ENCODE measurements at regions not wholly inside any gene's neighbourhood (a gene's known extent, or its start where the extent isn't known, plus 50 kb on each side); places are given as distances from the start of the nearest gene placed in this dataset.

GRCh38 chr7:31439165-31439564 is 74.7 kb upstream of the ITPRID1 start:
- Histone ChIP-seq H3K36me3 (no peaks in the 10 kb centered on the region), H3K9me3 (no peaks in the 10 kb centered on the region), H3K27me3 (replicated peaks; ENCODE audit: insufficient read depth) (no peaks in the 10 kb centered on the region), H3K4me1 (replicated peaks) (no peaks in the 10 kb centered on the region), H3K27ac (no peak overlapping the region), H3K4me3 (no peak overlapping the region)
- 85% methylated on average over 3 of the region's 3 CpGs for WGBS
- intact Hi-C loops (cut with DNase I), result no loop called here
- DNase-seq (ENCODE audit: low spot score), result no peak
- no peak for TF ChIP-seq POLR2AphosphoS5 (IDR thresholded peaks at IDR 0.05)
- no peak for TF ChIP-seq POLR2A (IDR thresholded peaks at IDR 0.05)
- TF ChIP-seq CTCF (IDR thresholded peaks at IDR 0.05), result no peak

- H3K36me3 ChIP-seq, result no peaks in the 10 kb centered on the region
- TF ChIP-seq CTCF (IDR thresholded peaks at IDR 0.05) (no peak), POLR2AphosphoS5 (IDR thresholded peaks at IDR 0.05) (no peak), POLR2A (IDR thresholded peaks at IDR 0.05) (no peak)
- WGBS, result 61% methylated on average over 3 of the region's 3 CpGs
- H3K27ac ChIP-seq, result no peak overlapping the region
- H3K9me3 ChIP-seq, result no peaks in the 10 kb centered on the region
- intact Hi-C loops (cut with DNase I), result loop anchor here (5.0 kb wide), 2 partner anchors 192 to 282 kb away; no protein-coding TSS in a partner anchor
- H3K4me3 ChIP-seq, result no peak overlapping the region
- no peaks in the 10 kb centered on the region for H3K27me3 ChIP-seq (replicated peaks; ENCODE audit: insufficient read depth)
- no peak for DNase-seq (ENCODE audit: low spot score)
- no peaks in the 10 kb centered on the region for H3K4me1 ChIP-seq (replicated peaks)
These were observed 73.4 kb upstream of the ITPRID1 start for GRCh38 chr7:31440511-31440910.

- no peak overlapping the region for H3K27ac ChIP-seq
- no peaks in the 10 kb centered on the region for H3K9me3 ChIP-seq
- TF ChIP-seq CTCF (IDR thresholded peaks at IDR 0.05) (no peak), POLR2A (IDR thresholded peaks at IDR 0.05) (no peak), POLR2AphosphoS5 (IDR thresholded peaks at IDR 0.05) (no peak)
- no peaks in the 10 kb centered on the region for H3K36me3 ChIP-seq
- intact Hi-C loops (cut with DNase I), result loop anchor here (5.0 kb wide), 2 partner anchors 190 to 280 kb away; no protein-coding TSS in a partner anchor
- no peaks in the 10 kb centered on the region for H3K27me3 ChIP-seq (replicated peaks; ENCODE audit: insufficient read depth)
- 36% methylated on average over 4 of the region's 4 CpGs for WGBS
- no peaks in the 10 kb centered on the region for H3K4me1 ChIP-seq (replicated peaks)
- no peak for DNase-seq (ENCODE audit: low spot score)
- H3K4me3 ChIP-seq, result no peak overlapping the region
These were observed 71.3 kb upstream of the ITPRID1 start for GRCh38 chr7:31442626-31443025.

GRCh38 chr7:31443457-31443856 is 70.4 kb upstream of the ITPRID1 start:
- H3K9me3 ChIP-seq, result no peaks in the 10 kb centered on the region
- no peak overlapping the region for H3K4me3 ChIP-seq
- H3K36me3 ChIP-seq, result no peaks in the 10 kb centered on the region
- intact Hi-C loops (cut with DNase I), result loop anchor here (5.0 kb wide), 2 partner anchors 189 to 279 kb away; no protein-coding TSS in a partner anchor
- H3K4me1 ChIP-seq (replicated peaks), result no peaks in the 10 kb centered on the region
- DNase-seq (ENCODE audit: low spot score), result no peak
- H3K27ac ChIP-seq, result no peak overlapping the region
- no peaks in the 10 kb centered on the region for H3K27me3 ChIP-seq (replicated peaks; ENCODE audit: insufficient read depth)
- 24% methylated on average over 1 of the region's 1 CpG for WGBS
- TF ChIP-seq CTCF (IDR thresholded peaks at IDR 0.05), result peak in 3 of 4 experiments; percentile 60 to 67 (median 63)
- TF ChIP-seq POLR2A (IDR thresholded peaks at IDR 0.05), result no peak
- no peak for TF ChIP-seq POLR2AphosphoS5 (IDR thresholded peaks at IDR 0.05)

GRCh38 chr7:31444196-31444595 is 69.7 kb upstream of the ITPRID1 start:
- Histone ChIP-seq H3K36me3 (no peaks in the 10 kb centered on the region), H3K27me3 (replicated peaks; ENCODE audit: insufficient read depth) (no peaks in the 10 kb centered on the region), H3K27ac (no peak overlapping the region), H3K4me1 (replicated peaks) (no peaks in the 10 kb centered on the region), H3K4me3 (no peak overlapping the region), H3K9me3 (no peaks in the 10 kb centered on the region)
- intact Hi-C loops (cut with DNase I), result loop anchor here (5.0 kb wide), 2 partner anchors 188 to 278 kb away; no protein-coding TSS in a partner anchor
- WGBS, result 20% methylated on average over 2 of the region's 2 CpGs
- TF ChIP-seq CTCF (IDR thresholded peaks at IDR 0.05) (no peak), POLR2A (IDR thresholded peaks at IDR 0.05) (no peak), POLR2AphosphoS5 (IDR thresholded peaks at IDR 0.05) (no peak)
- DNase-seq (ENCODE audit: low spot score), result no peak
